ENCODE measurements at regions not wholly inside any gene's neighbourhood (a gene's known extent, or its start where the extent isn't known, plus 50 kb on each side); places are given as distances from the start of the nearest gene placed in this dataset.
A peak's percentile ranks its signal among the peaks of the same experiment; 100 is the strongest.
"Not testable (repeated sequence)": the region's sequence is repeated elsewhere in the genome, so short reads cannot be mapped to it uniquely, and the experiment has no call there.

DNA sequence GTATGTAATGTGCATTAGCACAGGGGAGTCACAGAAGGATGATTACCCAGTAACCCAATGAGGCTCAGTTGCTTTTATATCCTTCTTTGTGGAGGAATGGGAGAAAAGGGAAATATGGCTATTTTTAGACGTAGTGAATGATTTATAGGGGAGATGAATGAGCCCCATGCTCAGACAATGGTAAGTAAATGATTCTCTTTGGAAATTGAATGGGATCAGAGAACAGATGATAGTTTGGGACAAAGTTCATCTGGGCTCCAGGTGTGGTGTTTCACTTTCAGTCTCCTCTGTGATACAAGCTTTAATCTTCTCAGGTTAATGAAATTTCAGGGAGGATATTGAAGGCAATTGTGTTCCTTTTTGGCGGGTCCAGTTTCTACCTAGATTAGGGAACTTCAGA, 63.0 kb upstream of the MPP7 start:
- Mint-ChIP-seq H3K4me3 (ENCODE audit: low read depth) (peak overlapping the region; percentile 7), H3K9me3 (ENCODE audit: low read depth) (no peaks in the 10 kb centered on the region), H3K36me3 (ENCODE audit: insufficient read depth) (no peaks in the 10 kb centered on the region), H3K27me3 (no peaks in the 10 kb centered on the region), H3K4me1 (ENCODE audit: low read depth) (peaks cover 11% of the 10 kb centered on the region), H3K27ac (peak overlapping the region; percentile 88)
- TF ChIP-seq, protein P1, sequence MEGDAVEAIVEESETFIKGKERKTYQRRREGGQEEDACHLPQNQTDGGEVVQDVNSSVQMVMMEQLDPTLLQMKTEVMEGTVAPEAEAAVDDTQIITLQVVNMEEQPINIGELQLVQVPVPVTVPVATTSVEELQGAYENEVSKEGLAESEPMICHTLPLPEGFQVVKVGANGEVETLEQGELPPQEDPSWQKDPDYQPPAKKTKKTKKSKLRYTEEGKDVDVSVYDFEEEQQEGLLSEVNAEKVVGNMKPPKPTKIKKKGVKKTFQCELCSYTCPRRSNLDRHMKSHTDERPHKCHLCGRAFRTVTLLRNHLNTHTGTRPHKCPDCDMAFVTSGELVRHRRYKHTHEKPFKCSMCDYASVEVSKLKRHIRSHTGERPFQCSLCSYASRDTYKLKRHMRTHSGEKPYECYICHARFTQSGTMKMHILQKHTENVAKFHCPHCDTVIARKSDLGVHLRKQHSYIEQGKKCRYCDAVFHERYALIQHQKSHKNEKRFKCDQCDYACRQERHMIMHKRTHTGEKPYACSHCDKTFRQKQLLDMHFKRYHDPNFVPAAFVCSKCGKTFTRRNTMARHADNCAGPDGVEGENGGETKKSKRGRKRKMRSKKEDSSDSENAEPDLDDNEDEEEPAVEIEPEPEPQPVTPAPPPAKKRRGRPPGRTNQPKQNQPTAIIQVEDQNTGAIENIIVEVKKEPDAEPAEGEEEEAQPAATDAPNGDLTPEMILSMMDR (IDR thresholded peaks at IDR 0.05; ENCODE audit: unreplicated experiment): no peak
- DNase-seq (ENCODE audit: low spot score, unreplicated experiment): no peak

DNA sequence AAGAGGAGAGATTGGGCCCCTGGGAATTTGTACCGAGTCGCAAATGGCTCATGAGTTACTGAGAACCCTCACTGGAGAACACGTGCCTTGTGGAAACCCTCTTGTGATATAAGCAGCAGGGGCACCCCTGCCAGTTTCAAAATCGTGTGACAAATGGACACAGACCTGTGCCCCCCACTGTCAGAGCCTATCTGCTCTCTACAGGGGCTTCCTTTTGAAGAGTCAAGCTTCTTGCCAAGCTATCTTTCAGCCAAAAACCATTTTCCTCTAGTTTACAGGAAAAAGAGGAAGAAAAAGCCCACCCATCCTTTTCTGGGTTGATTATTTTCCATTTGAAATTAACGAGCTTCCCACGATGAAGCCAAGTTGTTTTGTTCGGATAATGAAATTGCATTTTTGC, 64.1 kb upstream of the MPP7 start:
- TF ChIP-seq, protein P1 (IDR thresholded peaks at IDR 0.05; ENCODE audit: unreplicated experiment): no peak
- Mint-ChIP-seq H3K27ac (no peak overlapping the region), H3K4me1 (ENCODE audit: low read depth) (peaks cover 11% of the 10 kb centered on the region), H3K36me3 (ENCODE audit: insufficient read depth) (no peaks in the 10 kb centered on the region), H3K9me3 (ENCODE audit: low read depth) (no peaks in the 10 kb centered on the region), H3K27me3 (no peaks in the 10 kb centered on the region), H3K4me3 (ENCODE audit: low read depth) (no peak overlapping the region)
- DNase-seq (ENCODE audit: low spot score, unreplicated experiment): no peak

DNA sequence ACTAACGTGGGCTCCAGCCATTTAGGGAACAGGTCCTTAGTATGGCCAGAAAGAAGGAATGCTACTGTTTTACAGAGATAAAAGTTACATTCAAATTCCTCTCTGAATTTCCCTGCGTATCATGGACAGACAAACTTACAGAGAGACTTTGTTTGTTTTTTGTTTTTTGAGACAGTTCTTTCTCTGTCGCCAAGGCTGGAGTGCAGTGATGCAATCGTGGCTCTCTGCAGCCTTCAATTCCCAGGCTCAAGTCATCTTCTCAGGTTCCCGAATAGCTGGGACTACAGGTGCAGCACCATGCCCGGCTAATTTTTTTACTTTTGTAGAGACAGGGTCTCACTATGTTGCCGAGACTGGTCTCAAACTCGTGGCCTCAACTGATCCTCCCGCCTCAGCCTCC, 64.5 kb upstream of the MPP7 start:
- H3K9me3 Mint-ChIP-seq (ENCODE audit: low read depth): no peaks in the 10 kb centered on the region
- DNase-seq (ENCODE audit: low spot score, unreplicated experiment): no peak
- no peak overlapping the region for H3K4me3 Mint-ChIP-seq (ENCODE audit: low read depth)
- TF ChIP-seq, protein P1 (IDR thresholded peaks at IDR 0.05; ENCODE audit: unreplicated experiment): no peak
- no peaks in the 10 kb centered on the region for H3K36me3 Mint-ChIP-seq (ENCODE audit: insufficient read depth)
- peaks cover 11% of the 10 kb centered on the region for H3K4me1 Mint-ChIP-seq (ENCODE audit: low read depth)
- H3K27me3 Mint-ChIP-seq: no peaks in the 10 kb centered on the region
- no peak overlapping the region for H3K27ac Mint-ChIP-seq

DNA sequence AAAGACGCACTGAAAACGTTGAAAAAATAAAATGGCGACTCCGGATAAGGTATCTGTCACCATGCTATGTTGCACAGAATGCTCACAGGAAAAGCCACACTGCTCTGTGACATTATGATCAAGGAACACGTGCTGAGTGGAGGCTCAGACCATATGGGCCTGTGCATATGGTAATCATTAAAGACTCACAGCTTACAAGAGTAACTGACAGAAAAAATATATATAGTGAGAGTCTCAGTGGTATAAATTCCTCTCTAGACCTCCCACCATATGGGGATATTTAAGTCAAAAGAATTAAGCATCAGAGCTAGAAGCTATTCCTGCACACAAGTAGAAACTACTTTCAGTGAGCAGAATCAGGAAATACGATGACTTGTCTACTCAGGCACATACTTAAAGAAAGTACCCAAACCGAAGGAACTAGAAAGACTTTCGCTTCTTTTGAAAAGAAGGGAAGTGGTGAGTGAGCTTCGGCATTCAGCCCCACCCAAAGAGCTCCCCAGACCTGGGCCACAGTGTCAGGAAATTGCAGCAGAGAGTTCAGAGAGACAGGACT, 65.1 kb upstream of the MPP7 start:
- H3K36me3 Mint-ChIP-seq (ENCODE audit: insufficient read depth): no peaks in the 10 kb centered on the region
- no peak for DNase-seq (ENCODE audit: low spot score, unreplicated experiment)
- H3K9me3 Mint-ChIP-seq (ENCODE audit: low read depth): no peaks in the 10 kb centered on the region
- no peak overlapping the region for H3K4me3 Mint-ChIP-seq (ENCODE audit: low read depth)
- TF ChIP-seq, protein P1 (IDR thresholded peaks at IDR 0.05; ENCODE audit: unreplicated experiment): no peak
- no peak overlapping the region for H3K27ac Mint-ChIP-seq
- H3K27me3 Mint-ChIP-seq: no peaks in the 10 kb centered on the region
- H3K4me1 Mint-ChIP-seq (ENCODE audit: low read depth): peaks cover 11% of the 10 kb centered on the region

DNA sequence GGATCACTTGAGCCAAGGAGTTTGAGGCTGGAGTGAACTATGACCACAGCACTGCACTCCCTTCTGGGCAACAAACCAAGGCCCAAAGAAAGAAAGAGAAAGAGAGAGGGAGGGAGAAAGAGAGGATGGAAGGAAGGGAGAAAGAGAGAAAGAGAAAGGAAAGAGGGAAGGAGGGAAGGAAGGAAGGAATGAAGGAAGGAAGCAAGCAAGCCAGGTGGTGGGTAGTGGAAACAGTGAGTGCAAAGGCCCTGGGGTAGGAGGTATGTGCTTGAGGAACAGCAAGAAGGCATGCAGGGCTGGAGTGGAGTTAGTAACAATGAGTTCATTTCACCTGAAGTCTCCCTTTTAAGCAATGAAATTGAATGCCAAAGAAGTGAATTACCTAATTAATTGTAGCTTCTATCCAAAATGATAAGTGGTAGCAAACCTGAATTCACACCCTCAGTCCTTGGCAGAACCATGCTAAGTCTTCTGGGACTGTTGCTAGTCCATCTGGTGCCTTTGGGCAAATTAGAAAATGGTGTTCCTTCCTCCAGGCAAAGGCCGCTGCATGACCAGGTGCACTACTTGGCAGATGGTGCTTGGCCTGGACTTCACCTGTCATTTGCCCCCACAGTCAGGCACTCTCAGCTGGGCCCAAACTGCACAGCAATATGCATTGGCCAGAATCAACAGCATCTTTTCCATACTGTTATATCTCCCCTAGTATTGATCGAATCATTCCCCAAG, 67.4 kb upstream of the MPP7 start:
- peaks cover 11% of the 10 kb centered on the region for H3K4me1 Mint-ChIP-seq (ENCODE audit: low read depth)
- H3K9me3 Mint-ChIP-seq (ENCODE audit: low read depth): no peaks in the 10 kb centered on the region
- DNase-seq (ENCODE audit: low spot score, unreplicated experiment): no peak
- no peak overlapping the region for H3K4me3 Mint-ChIP-seq (ENCODE audit: low read depth)
- no peaks in the 10 kb centered on the region for H3K27me3 Mint-ChIP-seq
- TF ChIP-seq, protein P1 (IDR thresholded peaks at IDR 0.05; ENCODE audit: unreplicated experiment): no peak
- H3K36me3 Mint-ChIP-seq (ENCODE audit: insufficient read depth): no peaks in the 10 kb centered on the region
- H3K27ac Mint-ChIP-seq: no peak overlapping the region

DNA sequence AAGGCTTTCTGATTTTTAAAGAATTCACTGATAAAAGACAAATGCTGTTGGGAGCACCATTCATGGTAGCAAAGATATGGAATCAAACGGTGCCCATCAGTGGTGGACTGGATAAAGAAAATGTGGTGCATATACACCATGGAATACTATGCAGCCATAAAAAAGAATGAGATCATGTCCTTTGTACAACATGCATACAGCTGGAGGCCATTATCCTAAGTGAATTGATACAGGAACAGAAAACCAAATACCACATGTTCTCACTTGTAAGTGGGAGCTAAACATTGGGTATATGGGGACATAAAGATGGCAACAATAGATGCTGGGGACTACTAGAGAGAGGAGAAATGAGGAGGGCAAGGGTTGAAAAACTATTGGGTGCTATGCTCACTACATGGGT, 68.8 kb upstream of the MPP7 start:
- H3K27ac Mint-ChIP-seq; H3K4me1 Mint-ChIP-seq (ENCODE audit: low read depth); H3K9me3 Mint-ChIP-seq (ENCODE audit: low read depth); H3K27me3 Mint-ChIP-seq; H3K4me3 Mint-ChIP-seq (ENCODE audit: low read depth); DNase-seq (ENCODE audit: low spot score, unreplicated experiment); H3K36me3 Mint-ChIP-seq (ENCODE audit: insufficient read depth): not testable (repeated sequence)
